ENCODE measurements at regions not wholly inside any gene's neighbourhood (a gene's known extent, or its start where the extent isn't known, plus 50 kb on each side); places are given as distances from the start of the nearest gene placed in this dataset.

DNA sequence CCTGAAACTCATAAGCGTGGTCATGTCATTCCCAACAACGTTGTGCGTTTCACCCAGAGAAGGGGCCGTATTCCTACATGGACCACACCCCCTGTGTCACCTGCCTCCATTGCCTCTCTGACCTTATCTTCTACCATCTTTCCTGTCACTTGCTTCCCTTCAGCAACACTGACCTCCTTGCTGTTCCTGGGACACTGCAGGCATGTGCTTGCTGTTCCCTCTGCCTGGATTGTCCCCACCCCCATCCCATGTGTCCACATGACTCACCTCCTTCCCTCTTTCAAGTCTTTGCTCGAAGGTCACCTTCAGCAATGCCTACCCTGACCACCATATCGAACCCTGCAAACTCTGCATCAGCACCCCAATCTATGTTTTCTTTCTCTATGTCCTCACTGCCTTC lies 133.2 kb upstream of the ZNF618 start:
- DNase-seq: no peak

DNA sequence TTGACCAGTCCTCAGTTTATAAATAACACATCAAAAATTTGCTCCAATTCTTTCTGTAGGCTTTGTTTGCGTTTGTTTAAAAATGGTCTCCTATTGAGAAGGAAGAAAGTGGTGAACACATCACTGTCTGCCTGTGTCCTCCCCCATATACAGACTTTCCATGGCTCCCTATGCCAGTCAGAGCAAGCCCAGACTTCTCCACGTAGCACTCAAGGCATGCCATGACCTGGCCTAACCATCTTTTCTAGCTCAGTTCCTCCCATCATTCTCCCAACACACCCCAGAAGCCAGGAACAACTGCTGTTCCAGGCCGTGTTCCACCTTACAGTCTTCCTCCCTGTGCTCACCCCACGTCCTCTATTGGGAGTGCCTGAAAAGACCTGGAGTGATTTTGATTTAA lies 129.6 kb upstream of the ZNF618 start:
- no peak for DNase-seq

DNA sequence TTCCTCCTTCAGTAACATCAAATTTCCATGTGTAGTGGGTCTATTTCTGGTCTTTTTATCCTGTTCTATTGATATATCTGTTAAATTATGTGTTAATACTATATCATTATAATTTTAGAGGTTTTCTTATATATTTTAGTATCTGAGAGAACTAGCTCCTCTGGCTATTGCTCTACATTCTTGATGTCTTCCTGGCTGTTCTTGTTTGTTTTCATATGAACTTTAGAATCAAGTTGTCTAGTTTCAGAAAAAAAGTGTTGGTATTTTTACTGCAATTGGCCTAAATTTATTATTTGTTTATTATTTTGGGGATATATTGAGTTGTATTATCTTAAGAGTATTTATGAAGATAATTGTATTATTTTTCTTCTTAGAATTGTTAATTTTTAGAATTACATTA lies 128.0 kb upstream of the ZNF618 start:
- DNase-seq: no peak

DNA sequence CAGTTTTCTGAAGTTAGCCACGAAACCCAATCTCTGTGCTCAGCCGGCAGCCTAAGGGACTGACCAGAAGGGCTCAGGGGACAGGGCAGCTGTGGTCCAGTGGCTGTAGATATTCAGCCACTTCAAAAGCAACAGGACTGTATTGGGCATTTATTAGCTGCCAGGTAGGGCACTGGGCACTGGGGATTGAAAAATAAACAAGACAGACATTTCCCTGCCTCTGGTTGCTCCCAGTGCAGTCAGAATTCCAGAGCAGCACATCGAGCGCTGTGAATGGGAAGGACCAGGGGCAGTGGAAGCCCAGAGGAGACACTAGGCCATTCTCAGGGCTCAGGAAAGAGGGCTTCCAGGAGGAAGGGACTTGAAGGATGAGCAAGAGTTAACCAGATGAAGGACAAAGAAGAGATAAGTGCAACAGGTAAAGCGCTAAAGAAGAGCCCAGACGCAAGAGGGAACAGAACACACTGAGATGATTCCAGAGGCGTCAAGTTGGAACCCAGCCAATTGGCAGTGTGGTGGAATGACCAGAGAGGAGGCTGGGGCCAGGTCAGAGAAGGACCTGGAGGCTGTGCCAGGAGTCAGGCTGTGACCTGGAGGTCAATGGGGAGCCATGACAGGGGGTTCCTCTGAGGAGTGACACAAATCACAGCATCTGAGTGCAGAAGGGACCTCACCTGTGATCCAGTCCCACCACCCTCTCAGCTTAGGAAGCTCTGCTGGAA lies 122.5 kb upstream of the ZNF618 start:
- no peak for DNase-seq

DNA sequence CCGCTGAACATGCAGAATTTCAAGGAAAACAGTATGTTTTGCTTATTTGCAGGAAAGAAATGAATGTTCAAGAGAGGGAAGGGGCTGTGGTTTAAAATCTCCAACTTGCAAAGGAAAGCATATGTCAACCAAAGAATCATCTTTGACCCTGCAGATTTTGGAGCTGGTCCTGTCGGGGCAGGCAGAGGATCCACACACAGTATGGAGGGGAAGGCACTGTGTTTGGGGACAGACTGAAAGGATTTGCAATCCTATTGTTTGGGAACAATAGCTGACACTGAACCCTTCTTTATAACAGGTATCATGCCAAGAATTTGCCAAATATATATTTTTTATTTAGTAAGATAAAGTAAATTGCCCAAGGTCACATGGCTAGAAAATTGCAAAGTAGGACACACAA lies 121.4 kb upstream of the ZNF618 start:
- no peak for DNase-seq

DNA sequence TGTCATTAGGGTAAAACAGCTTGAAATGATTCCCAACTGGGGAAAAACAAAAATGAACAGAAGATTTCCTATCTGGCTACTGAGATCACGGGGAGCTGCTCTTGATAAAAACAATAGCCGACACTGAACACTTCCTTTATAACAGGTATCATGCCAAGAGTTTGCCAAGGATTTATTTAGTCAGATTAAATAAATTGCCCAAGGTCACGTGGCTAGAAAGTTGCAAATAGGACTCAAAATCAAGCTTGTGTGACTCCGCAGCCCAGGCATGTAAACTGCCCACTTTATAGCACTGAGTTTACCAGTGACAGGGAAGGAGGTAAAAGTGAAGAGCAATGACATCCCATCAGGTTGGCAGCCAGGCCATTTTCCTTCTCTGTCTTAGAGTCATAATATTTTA lies 120.7 kb upstream of the ZNF618 start:
- no peak for DNase-seq

DNA sequence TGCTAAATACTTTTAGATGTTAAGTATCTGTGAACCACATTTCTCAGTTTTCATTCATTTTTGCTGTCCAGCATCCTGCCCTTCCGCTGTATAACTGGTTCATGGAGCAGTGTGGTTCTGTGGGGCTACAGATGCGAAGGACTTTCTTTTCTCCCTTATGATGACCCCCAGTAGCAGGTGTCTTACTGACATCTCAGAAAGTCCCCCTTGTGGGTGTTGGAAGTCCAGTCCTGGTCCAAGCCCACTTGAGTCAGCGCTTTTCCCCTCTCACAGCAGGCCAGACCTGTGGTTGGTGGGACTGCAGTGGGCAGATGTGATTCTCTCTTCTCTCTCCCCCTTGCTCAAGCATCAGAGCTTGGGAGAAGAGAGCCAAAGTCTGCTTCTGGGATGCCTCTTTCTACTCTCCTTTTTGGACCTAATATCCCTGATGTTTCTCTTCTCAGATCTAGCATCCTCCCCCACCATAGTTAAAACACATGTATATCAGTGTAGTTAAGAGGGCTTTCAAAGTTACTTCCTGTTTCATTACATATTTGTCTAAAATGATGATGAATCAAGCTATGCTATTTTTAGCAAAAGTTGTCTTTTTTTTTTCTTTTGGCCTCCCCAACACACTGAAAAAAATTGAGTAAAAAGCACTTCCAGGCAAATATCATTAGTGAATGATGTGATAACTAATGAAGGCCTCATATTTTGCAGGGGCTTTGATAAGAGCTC lies 119.5 kb upstream of the ZNF618 start:
- DNase-seq: no peak

DNA sequence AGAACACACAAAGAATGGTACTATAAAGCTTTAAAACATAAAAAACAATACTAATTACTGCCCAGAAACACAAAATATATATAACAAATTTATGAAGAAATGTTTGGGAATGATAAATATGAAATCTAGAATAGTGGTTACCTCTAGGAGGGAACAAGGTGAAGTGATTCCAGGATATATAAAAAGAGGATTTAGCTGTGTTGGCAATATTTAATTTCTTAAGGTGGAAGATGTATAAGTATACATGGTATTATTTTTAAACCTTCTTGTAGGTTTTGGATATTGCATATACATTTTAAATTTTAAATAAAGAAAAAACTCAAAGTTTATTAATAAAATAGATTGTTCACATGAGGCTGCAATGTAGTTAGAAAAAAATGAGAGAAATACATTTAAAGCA lies 112.7 kb upstream of the ZNF618 start:
- no peak for DNase-seq

DNA sequence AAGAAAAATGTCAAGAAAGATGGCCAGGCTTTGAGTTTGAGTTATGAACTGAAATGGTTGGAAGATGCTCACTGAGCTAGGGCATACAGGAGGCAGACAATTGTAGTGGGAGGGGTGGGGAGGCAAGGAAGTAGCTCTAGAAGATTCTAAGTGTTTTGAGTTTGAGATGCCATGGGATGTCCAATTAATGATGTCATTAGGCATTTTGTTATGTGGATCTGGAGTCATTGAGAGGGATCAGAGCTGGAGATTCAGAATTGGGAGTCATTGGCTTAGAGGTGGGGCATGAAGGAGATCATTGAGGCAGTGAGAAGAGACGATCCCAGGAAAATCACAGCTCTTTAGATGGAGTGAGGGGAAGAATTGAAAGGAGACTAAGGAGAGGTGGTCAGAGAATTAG lies 111.5 kb upstream of the ZNF618 start:
- no peak for DNase-seq

DNA sequence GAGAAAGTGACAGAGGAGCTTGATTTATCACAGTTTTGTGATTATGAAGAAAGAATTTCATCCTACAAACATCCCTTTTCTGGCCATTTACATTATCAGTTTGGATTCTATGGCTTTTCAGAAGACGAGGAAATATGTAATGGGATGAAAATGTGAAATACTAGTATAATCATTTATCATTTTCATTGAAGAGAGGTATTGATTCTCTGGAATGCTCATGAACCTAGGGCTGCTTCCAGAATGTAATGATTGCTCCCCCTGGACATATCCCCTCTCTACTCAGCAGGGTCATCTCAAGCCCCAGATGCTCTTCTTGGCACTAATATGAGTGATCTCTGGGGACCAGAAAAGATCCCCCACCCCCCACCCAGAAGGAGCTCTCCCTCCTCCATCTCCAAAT lies 106.7 kb upstream of the ZNF618 start:
- no peak for DNase-seq

DNA sequence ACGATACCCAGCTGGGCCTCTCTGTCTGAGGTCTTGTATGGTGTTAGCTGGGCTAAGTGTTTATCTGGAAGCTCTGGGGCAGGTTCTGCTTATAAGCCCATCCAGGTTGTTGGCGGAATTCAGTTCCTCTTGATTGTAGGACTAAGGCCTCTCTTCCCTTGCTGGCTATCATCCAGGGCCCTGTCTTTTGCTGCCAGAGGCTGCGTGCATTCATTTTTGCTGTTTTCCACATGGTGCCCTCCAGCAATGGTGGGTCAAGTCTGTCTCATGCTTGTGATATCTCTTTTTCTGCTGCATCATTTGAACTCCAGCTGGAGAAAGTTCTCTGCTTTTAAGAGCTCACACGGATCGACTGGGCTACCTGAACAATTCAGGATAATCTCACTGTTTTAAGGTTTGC lies 105.7 kb upstream of the ZNF618 start:
- DNase-seq: no peak

DNA sequence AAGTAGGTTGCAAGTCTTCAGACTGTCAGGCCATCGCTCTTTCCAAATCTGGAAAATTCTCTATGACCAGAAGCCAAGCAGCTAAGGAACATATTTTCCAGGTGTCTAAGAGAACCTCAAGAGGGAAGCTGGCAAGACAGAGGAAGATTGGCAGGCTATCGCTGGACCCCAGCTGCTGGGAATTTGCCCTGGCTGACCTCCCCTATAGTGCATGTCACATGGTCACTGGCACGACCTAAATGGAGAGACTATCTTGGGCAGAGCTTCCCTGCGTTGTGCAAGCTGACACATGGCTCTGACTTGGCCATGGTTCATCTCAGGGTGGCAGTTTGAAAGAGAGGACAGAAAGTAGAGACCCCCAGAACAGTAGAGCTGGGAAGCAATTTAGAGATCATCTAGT lies 104.9 kb upstream of the ZNF618 start:
- no peak for DNase-seq

DNA sequence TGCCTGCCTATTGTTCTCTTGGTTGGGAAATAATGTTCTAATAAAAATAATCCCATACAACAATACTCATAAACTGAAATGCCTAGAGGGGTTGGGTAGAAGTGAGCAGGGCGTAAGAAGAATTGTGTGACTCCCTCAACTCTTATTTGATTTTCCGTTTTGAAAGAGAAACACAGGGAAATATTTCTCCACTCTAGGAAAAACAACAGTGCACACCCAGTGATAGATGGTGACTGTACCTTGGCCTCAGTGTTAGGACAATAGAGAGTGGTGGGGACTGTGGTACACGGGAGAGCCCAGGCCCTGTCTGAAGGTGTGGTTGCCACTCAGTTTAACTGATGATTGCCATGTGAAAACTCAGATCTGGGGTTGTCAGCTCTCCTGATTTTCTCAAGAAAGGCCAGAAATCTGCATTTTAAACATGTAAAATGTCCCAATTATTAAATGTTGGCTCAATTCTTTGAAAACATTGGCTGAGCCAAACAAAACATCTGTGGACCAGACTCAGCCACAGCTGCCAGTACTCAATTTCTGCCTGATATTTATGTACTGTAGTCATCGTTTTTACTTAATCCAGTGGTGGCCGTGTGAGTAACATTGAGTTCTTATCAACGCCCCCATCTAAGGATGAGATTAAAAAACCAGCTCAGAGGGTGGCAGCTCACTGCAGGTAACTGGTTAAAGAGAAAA lies 103.8 kb upstream of the ZNF618 start:
- no peak for DNase-seq

DNA sequence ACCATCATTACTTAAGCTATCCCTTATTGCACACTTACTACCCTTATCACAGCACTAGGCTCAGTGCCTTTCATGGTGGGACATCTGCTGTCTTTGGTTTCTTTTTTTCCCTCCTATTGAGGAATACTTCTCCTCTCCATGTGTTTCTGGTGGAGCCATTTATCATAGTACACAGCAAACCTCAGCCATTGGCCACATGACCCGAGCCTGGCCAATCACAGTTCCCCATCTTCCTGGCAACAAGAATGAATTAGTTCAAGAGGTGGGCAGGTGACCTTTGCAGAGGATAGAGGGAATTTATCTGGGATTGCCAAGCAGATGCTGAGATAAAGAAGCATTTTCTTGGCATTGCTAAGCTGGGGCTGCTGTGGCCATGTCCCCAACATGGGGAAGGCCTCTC lies 101.1 kb upstream of the ZNF618 start:
- no peak for DNase-seq

DNA sequence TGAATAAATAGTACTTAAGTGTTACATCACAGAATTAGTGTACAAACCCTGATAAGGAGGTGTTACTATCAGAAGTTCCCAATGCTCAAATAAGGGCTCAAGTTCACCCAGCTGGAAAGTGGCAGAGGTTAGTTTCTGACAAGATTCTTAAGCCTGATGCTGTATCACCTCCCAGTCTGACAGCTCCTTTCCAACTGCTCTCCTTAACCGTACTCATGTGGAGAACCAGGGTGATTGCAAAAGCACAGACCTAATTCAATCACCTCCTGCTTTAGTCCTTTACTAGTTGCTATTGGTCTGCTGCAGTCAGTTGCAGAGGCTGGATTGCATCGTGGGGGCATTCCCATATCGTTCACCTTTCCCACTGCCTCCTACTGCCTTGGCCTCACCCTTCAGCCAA lies 100.4 kb upstream of the ZNF618 start:
- no peak for DNase-seq

DNA sequence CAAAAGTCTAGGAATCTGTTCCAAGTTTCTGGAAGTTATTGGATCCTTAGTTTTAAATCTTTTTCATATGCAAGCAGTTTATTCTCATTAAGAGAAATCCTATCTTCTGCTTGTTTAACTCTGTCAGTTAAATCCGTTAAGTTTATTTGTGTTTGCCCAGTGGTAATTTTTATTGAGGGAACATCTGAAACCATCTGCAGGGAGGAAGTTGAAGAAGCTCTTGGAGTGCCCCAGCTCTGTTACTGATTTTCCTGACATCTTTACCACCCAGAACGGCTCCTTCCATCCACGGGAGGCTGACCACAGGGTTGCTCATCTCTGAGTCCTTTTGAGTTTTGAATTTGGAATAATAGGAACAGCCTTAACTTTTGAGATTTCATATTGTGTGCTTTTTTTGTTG lies 99.9 kb upstream of the ZNF618 start:
- DNase-seq: no peak

DNA sequence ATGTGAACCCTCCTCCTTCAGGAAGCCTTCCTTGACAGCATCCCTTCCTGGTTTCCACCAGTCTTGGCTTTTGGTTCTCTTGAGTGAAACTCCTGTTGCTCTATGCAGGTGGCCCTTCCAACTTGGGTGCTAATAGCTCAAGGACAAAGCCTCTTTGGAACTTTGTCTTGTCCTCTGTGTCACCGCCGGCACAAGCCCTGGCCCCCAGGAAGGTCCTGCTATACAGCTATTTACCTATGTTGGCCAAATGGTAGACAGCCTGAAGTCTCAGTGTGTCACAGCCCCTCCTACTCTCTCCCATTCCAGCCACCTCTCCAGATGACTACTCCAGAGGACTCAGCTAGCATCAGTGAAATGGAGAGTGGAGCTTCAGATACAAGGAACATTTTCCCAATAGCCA lies 94.7 kb upstream of the ZNF618 start:
- DNase-seq: no peak

DNA sequence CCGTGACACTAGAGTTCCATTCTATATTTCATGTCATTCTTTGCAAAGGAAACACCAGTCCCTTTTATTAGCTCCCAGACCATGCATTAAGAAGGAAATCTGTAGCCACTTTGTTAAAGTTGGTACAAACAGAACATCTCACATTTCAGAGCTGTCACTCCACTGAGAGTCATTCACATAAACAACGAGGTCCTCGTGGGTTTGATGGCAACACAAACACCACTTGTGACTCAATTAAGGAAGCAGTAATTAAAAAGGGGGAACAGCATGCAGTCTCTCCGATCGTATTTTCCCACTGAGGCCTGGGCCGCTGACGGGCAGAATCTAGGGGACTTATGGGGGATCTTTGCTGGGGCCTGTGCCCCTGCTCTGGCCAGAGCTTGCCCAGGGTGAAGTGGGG lies 94.2 kb upstream of the ZNF618 start:
- DNase-seq: no peak

DNA sequence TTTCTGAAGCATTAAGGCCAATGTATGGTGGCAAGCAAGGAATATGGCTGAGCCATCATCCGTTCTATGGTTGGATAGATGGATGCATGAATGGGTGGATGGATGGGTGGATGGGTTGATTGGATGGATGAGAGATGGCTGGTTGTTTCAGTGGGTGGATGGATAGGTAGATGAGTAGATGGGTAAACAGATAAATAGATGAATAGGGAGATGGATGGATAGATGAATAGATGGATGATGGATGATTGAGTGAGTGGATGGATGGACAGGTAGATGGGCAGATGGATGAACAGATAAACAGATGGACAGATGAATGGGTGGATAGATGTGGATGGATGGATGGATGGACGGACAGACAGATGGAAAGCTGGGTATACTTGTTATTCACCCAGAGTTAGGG lies 92.6 kb upstream of the ZNF618 start:
- no peak for DNase-seq

DNA sequence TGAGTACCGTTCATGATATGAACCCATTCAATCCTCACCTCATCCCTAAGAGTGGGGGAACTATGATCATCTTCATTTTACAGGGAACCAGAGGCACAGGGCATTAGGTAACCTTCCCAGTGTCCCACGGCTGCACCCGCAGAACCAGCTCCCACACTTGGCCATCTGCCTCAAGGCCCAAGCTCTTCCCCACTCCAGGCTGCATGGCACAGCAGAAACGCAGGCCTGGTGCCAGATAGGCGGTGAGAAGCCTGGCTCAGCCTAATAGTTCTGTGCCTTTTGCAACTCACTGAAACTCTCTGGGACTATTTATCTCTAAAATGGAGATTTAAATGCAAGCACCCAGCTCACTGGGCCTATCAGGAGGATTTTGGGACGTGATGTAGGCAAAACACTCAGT lies 90.8 kb upstream of the ZNF618 start:
- no peak for DNase-seq

DNA sequence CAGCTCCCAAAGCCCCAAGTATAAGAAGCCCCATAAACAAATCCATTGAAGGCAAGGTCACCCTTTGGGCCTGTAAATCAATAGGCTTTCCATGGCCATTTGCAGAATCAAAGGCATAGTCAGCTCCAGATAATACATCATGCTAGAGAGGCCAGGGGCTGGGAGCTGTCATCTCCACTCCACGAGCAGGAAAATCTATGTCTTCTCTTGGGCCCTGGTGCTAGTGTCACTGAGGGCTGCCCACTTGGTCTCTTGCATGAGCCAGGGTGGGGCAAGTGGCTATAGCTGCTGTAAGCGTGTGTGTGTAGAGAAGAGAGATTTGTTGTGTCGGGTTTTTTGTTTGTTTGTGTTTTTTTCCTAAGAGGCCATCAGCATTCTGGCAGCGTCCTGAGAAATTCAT lies 90.0 kb upstream of the ZNF618 start:
- DNase-seq: no peak

DNA sequence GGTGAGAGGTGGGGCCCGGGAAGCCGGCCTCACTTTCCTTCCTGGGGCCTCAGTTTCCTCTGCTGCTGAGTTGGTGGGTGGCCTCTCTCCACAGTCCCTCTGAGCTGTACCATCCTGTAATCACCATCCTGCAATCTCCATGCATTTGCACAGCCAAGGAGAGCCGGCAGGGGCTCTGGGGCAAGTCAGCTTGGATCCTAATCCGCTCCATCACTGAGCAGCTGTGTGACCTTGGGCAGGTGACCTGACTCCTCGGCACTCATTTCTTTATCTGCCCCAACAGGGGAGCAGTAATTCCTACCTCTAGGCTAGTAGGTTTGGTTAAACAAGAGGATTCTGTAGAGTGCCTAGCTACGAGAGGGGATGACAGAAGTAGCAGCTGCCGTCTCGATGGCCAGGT lies 88.2 kb upstream of the ZNF618 start:
- no peak for DNase-seq

DNA sequence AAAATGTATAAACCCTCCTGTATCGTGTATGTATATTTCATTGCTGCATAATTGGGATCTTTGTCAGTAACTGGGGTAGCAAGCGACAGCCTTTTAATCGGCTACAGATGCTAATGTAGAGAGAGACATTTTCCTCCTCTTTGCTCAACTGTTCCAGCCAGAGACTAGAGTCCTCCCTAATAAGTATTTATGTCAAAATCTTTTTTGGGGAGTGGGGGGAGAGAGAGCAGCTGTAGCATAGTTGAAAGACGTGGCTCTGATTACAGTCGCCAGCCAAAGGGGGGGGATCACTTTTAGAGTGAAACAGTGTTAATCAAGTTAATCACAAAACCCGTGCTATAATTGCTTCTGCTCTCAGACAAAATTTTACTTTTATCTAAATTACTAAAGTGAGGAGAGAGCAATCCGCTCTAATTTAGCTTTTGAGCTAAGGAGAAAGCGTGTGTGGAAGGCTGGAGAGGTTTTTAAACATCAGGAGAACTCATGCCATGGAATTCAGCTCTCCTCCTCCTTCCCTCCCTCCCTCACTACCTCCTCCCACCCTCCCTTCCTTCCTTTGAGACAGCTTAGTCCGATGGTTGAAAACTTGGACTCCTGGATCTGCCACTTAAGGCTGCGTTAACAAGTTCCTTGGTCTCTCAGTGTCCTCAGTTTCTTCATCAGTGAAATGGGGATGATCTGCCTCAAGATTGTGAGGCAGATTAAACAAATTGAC lies 87.3 kb upstream of the ZNF618 start:
- no peak for DNase-seq

DNA sequence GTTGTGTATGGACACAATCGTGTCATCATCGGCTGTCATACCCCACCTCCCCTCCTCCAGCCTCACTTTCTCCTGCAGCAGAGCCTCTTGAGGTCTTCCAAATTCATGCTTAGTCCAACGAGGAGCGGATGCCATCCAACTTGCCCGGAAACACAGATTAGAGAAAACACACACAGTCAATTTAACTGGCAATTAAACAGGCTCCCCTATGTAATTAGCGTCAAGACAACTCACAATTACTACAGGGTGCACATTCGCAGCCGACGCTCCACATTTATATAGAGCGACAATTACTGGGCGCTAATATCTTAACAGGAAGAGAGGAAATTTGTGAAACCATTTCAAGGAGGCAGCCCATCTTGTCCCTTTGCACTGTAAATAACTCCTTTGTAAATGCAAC lies 86.0 kb upstream of the ZNF618 start:
- DNase-seq: no peak

Measured in activated T-cell treated with anti-CD3 and anti-CD28 coated beads, Interleukin-2, amount 50 U/mL, for 48 hours (primary cell).